ENCODE measurements at regions not wholly inside any gene's neighbourhood (a gene's known extent, or its start where the extent isn't known, plus 50 kb on each side); places are given as distances from the start of the nearest gene placed in this dataset.

- TF ChIP-seq POLR2A (IDR thresholded peaks at IDR 0.05; ENCODE audit: control extremely low read depth in 1 of 2, low read depth in 2 of 2, low read length in 2 of 2) (no peak), TCF12 (IDR thresholded peaks at IDR 0.05; ENCODE audit: low read depth, low read length) (no peak), TAF1 (IDR thresholded peaks at IDR 0.05; ENCODE audit: low read depth, low read length) (no peak), EGR1 (IDR thresholded peaks at IDR 0.05; ENCODE audit: borderline replicate concordance, low read depth, low read length) (no peak), EP300 (IDR thresholded peaks at IDR 0.05; ENCODE audit: borderline replicate concordance in 1 of 2, low read depth in 2 of 2, low read length in 2 of 2) (no peak)
- TF ChIP-seq, protein P1, sequence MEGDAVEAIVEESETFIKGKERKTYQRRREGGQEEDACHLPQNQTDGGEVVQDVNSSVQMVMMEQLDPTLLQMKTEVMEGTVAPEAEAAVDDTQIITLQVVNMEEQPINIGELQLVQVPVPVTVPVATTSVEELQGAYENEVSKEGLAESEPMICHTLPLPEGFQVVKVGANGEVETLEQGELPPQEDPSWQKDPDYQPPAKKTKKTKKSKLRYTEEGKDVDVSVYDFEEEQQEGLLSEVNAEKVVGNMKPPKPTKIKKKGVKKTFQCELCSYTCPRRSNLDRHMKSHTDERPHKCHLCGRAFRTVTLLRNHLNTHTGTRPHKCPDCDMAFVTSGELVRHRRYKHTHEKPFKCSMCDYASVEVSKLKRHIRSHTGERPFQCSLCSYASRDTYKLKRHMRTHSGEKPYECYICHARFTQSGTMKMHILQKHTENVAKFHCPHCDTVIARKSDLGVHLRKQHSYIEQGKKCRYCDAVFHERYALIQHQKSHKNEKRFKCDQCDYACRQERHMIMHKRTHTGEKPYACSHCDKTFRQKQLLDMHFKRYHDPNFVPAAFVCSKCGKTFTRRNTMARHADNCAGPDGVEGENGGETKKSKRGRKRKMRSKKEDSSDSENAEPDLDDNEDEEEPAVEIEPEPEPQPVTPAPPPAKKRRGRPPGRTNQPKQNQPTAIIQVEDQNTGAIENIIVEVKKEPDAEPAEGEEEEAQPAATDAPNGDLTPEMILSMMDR (IDR thresholded peaks at IDR 0.05; ENCODE audit: control extremely low read depth in 1 of 3, insufficient read depth in 1 of 3, low read depth in 1 of 3, low read length in 3 of 3), result no peak
Measured at GRCh38 chr4:60790608-60791007, 409.5 kb upstream of the ADGRL3 start.
